GM18867 (cell line): ENCODE measurements at regions not wholly inside any gene's neighbourhood (a gene's known extent, or its start where the extent isn't known, plus 50 kb on each side); places are given as distances from the start of the nearest gene placed in this dataset.
"Not testable (repeated sequence)": the region's sequence is repeated elsewhere in the genome, so short reads cannot be mapped to it uniquely, and the experiment has no call there.

Source experiments
- ATAC-seq: cut with Tn5 transposase; IDR thresholded peaks from one replicate; pipeline ENCODE4 v1.9.1; 2021; ENCODE audit warnings: mild to moderate bottlenecking, moderate library complexity; ENCODE audit not compliant: unreplicated experiment

DNA sequence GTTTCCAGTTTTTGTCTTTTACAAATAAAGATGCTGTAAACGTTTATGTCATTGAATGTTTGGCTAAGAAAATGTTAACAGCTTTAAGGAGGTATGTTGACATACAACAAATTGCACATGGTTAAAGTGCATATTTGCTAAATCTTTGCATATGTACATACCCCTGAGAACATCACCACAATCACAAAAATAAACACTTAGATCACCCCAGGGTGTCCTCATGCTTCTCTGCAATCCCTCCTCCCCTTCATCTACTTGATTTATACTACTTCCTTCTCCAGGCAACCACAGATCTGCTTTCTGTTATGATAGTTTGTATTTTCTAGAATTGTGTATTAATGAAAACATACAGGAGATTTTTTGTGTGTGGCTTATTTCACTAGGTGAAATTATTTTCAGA lies 209.5 kb downstream of the GLRX3 start:
- ATAC-seq = no peak

DNA sequence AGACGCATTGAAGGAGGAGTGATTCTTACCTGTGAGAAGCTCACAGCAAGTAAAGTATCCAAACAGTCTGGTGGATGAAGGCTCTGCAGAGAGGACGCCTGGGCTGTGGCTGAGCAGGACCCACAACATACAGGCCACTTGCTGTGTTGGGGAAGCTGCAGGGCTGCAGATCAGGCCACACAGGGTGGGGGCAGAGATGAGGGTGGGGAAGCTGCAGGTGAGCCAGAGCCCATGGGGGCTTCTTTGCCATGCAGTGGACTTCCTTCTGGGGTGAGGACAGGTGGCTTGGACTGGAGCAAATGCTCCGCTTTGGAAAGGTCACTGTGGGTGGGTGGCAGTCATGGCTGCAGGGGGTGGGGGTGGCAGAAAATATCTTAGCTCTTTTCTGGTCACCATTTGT lies 214.8 kb downstream of the GLRX3 start:
- no peak for ATAC-seq

DNA sequence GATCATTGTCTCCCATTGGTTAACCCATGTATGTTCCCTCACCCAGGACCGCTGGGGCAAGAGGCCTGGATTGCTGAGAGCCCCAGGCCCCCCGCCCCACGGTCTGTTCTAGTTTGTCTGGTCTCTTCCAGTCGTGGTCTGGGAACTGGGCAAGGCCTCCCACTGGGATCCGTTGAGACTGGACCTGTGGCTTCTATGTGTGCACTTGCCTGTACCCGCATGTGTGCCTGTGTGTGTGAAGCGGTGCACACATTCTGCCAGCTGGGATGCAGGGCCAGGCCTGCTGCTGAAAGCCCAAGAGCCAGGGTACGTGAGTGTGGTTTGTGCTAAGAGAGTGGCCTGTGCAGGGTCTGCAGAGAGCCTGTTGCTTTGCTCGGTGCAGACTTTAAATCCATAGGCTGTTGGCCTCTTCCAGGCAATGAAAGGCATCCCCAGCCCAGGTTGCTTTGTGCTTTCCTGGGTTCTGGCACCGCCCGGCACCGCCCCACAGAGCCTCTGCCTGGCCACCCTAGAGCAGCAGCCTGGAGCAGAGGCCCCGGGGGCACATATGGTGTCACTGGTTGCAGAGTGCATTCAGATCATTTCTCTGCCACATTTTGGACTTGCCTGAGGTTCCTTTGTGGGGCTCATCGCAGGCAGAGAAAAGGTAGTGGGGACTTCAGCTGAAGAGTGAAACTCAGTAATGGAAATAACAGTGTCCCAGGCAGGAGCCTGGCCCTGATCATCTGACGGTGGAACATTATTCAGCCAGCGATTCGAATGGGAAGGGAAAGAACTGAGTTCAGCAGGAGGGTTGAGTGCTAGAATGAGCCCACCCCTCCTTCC lies 215.5 kb downstream of the GLRX3 start:
- no peak for ATAC-seq

DNA sequence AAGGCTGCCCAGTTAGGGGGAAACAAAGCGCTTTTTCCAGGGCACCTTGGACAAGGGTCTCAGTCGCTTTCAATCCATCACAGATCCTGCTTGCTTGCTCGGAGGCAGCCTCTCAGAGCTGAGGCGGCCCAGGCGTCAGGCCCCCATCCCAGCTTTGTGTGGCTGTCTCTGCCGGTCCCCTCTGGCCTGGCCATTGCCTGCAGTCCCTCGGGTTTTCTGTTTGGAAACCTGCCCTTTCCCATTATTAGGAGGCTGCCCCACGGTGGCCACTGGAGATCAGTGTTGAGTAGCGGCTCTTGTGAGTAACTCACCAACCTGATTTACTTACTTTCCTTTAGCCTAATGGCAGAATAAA lies 216.1 kb downstream of the GLRX3 start:
- ATAC-seq = no peak

DNA sequence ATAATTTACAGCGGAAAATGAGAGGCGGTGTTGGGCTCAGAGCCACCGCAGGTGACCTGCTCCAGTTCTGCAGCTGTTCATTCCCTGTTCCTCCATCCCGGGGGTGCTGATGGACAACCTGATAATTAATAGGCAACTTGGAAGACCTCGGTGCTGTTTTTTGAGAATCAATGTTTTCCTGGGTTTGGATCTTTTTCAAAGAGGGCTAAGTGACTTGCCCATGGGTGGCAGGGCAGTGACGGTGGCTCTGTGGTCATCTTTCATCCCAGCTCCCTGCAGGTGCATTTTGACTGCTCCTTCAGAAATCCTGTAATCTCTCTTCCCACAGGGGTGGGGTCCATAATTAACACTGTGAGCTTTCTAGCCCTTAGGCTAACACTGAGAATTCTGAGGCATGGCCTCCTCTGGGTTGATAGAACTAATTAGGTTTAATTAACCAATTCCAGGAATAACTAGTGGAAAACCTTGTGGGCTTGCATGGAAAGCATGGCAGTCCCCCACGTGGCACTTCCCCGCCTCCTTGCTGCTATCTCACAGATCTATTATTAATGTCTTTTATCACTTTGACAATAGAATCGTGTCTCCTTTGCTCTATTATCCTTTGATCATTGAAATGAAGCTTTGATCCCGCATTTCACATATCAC lies 217.9 kb downstream of the GLRX3 start:
- no peak for ATAC-seq

DNA sequence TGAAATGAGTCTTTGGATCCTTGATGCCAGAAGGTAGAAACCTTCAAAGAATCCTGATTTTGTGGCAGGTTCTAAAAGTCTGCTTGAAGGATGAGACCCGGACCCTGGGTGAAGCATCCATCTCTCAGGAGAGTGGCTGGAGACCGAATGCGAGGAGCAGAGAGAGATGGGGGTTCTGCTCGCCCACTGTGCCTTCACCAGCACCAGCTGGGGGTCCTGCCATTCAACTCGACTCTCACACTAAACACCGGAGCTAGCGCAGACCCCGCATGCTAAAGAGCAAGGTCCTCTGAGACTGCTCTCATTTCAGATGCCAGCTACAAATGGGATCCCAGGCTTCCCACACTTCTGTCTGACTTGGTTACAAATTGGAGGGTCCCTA lies 218.4 kb downstream of the GLRX3 start:
- no peak for ATAC-seq

DNA sequence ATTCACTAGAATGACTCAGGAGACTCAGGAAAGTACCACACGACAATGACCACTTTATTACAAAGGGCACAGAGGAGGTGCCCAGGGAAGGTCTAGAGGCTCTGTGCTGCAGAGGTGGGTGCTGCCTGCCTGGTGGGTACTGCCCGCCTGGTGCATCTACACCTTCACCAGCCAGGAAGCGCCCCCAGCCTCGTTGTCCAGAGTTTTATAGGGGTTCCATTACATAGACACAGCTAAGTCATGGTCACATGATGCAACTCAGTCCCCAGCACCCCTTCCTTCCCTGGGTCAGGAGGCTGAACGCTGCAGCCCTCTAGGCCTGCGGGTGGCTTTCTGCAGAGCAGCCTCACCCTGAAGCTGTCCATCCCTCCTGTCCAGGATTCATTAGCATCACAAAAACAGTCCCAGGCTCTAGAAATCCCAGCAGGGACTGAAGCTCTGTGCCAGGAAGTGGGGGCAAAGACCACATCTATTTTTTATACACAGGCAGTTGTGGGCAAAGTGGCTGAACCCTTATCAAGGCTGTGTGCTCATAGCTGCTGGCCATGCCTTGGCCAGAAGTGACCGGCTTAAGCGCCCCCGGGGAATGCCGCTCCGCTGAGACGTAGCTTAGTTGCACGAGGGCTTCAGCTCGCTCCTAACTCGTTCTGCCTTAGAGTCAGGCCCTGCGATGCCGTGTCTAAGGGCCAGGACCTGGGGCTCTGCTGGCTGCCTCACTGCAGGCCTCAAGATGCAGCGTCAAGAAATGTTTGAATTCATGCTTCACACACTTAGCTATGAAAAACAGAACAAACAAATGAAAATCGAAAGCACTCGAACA lies 219.0 kb downstream of the GLRX3 start:
- ATAC-seq = no peak

DNA sequence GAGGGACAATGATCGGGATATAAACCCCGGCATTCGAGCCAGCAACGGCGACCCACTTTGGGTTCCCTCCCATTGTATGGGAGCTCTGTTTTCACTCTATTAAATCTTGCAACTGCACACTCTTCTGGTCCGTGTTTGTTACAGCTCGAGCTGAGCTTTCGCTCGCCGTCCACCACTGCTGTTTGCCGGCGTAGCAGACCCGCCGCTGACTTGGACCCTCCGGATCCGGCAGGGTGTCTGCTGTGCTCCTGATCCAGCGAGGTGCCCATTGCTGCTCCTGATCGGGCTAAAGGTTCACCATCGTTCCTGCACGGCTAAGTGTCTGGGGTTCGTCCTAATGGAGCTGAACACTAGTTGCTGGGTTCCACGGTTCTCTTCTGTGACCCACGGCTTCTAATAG lies 220.2 kb downstream of the GLRX3 start:
- ATAC-seq = not testable (repeated sequence)

DNA sequence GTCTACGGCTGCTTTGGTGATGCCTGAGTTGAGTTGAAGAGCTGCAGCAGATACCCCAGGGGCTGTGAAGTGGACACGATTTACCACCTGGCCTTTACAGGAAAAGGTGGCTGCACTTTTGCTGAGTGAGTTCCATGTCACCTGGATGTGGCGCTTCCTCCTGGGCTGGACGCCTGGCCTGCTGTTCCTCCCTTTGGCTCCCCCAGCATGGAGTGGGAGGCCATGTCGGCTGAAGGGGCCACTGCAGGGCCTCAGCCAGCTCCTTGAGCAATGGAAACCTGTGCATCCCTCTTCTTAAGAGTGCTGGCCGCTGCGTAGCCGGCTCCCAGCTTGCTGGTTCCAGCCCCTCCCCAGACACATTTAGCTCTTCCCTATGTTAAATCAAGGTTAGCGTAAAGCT lies 221.0 kb downstream of the GLRX3 start:
- no peak for ATAC-seq

DNA sequence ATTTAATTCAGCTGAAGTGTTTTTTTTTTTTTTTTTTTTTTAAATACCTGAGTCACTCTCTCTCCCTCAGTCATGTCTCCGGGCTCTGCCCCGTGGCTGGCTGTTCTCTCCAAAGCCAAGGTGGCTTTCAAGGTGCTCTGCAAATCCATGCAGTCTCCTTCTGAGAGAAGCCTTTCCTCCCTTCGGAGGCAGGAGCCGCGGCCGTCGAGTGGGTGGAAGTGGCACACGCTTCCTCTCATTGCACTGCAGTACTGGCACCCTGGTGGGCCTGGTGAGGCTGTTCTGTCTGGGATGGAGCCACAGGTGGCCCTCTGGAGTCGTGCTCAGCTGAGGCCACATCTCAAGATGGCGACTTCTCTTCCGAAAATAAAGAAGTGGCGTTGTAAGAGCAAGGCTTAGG lies 221.8 kb downstream of the GLRX3 start:
- ATAC-seq = no peak

DNA sequence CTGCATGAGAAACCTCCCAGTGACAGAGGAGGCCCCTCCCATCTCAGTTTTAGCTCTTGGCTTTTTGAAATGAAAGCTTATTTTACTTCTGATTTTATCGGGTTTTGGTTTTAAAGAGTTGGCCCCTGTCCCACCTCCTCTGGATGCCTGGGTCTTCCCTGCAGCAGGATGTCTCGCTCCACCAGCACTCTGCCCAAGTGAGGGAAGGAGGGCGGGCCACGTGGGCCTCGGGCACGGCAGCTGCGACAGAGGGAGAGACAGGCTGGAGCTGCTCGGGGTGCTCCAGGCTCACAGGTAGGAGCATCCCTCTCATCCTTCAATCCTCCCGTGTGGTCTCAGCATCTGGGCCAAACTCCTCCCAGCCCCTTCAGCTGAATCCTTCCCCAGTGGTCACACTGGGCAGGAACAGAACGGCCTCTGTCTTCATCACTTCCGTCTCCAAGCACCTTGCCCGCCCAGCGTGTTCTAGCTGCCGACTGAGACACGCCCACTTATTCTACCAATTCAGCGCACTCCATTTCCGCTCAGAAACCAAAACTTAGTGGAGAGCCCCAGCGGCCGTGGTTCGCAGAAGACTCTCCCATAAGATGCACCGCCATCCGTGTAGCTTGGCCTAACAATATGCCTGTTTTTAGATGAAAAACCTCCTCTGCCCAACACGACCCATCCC lies 222.9 kb downstream of the GLRX3 start:
- ATAC-seq = no peak

DNA sequence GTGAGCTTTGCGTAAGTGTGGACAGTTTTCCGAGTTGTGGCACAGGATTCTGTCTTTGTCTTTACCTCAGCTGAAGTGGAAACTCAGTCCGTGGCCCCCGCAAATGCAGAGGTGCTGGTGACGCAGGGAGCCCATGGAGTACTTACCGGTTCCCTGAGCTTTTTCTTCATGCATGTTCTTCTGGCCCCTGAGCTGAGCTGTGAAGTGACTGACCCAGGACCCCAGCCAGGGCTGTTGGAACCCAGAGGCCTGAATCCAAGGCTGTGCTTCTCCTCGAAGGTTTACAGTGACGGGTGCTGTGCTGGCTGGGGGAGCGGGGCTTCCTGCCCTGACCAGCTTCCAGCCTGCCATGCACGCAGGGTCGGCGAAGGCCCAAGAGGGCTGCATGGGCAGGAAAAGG lies 223.5 kb downstream of the GLRX3 start:
- no peak for ATAC-seq

DNA sequence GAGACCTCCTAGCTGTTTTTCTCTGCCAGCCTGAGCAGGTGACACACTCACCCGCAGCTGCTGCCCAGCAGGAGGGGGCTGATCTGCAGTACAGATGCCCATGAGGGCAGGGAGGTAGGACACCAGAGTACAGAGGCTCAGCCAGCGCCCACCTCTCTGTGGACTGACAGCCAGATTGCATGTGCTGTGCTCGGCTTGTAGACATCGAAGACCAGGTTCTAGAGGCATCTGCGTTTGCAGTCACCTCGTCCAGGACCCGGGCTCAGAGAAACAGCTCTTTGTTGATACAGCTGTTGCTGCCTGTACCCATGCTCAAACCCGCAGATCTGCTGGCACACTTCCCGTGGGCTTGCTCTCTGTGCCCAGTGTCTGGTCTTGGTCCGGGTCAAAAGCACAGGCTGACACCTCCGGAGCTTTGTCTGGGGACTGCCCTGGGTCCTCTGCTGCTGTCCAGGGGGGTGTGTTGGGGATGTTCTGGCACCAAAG lies 224.7 kb downstream of the GLRX3 start:
- no peak for ATAC-seq

DNA sequence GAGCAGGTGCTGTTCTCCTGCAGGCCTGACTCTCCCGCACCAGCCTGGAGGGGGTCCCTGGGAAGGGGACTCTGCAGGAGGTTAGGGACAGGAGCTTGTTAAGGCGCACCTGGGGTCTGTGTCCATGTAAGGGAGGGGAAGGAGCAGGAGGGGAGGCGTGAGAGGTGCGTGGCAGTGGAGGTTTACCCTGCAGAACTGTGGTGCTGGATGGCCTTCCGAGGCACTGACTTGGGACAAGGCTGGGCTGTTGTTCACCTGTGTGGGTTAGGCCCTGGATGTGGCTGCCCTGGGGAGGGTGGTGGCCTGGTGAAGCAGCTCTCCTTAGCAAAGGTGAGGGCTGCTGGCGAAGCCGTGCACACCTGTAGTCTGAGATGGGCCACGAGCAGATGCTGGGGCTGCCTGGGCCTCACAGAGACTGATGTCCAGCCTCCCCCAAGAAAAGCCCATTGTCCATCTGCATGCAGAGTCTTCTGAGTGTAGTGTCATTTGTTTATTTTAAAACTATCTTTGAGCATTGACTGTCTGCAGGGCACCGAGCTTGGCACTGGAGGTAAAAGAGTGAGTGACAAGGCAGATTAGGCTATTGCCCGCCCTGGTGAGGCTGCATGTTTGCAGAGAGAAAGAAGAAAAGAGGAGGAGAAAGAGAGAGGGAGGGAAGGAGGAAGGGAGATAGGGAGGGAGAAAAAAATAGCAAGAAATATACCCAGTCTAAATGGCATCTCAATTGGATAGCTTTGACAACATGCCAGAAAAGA lies 225.3 kb downstream of the GLRX3 start:
- ATAC-seq = no peak

DNA sequence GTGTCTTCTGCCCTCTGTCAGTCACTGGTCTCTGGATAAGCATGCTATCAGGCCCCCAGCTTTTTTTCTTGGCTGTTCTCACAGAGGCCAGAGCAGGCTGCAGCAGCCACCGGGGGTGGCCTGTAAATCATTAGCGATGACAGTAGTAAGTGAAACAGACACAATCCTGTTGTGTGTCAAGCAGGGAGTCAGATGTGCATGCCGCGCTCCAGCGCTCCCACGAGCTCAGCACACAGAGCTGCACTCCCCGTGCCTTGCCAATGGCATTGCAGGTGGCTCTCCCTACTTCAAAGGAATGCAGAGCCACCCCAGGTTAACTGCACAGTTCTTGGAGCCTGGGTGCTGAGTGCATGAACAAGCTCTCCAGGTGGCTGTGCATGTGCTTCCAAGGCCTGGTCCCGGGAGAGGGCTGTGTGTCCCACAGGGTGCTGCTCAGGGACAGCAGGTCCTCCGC lies 226.1 kb downstream of the GLRX3 start:
- ATAC-seq = no peak

DNA sequence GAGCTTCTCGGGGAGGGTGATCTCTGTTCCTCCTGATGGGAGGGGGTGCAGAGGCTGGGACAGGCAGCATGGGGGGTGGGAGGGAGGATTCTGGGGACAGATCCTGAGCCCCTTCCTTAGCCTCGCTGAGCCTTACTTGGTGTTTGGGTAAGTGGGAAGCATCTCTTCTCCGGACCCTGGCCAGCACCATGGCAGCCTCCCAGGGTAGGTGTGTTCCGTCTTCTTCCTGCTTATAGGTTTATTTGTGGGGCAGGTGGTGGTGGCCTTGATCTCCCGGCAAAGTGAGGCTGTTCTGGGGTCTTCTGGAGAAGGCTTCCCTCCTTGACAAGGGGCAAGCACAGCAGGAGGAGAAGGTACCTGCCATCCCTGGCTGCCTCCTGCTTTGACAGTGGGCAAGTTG lies 226.9 kb downstream of the GLRX3 start:
- ATAC-seq = no peak

DNA sequence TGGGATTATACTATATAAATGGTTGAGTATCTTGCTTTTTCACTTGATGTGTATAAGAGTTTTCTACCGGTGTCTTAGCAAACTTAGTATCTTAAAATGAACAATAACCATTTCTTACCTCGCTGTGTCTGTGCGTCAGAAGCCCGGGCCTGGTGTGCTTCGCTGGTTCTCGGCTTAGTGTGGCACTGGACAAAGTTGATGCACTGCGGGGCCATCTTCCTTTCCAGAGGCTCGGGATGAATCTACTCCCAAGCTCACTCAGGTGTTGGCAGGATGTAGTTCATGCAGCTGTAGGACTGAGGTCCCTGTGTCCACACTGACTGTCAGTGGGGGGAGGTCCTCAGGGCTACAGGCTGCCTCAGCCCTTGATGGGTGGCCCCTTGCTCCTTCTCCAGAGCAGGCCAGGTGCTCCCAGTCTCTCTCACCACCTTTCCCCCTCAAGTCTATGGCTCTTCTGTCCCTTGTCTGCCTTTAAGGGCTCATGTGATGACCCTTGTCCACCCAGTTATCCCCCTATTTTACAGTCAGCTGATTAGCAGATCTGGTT lies 227.8 kb downstream of the GLRX3 start:
- no peak for ATAC-seq

DNA sequence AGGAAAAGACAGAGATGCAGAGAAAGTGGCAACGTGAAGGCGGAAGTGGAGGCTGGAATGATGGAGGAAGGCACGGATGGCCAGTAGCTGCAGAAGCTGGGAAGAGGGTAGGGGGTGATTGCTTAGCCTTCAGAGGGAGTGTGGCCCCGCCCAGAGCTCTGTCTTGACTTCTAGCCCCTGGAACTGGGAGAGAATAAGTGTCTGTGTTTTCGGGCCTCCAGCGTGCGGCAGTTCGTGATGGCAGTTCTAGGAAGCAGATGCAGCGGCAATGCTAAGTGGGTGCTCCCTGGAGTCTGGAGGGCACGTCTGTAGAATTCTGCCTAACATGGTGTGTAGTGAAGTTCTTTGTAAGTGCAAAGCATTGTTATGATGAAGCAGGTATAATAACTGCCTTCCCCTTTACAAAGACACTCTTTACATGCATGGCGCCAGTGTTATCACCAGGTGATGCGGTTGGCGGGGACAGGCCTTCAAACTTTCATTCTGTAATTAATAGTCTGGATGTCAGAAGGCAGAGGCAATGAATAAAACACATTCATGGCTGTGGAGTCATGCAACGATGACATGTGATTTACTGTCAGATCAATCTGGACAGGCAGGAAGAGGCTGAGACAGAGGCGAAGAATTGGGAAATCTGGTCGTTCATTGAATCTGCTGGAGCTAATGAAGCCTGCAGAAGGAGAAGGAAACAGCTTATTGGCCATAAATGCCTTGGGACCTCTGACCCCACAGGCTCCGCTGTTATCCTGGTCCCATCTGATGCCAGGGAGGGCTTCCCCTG lies 228.6 kb downstream of the GLRX3 start:
- ATAC-seq = no peak
